ENCODE measurements at regions not wholly inside any gene's neighbourhood (a gene's known extent, or its start where the extent isn't known, plus 50 kb on each side); places are given as distances from the start of the nearest gene placed in this dataset.
A peak's percentile ranks its signal among the peaks of the same experiment; 100 is the strongest.

- Histone ChIP-seq H3K27me3 (replicated peaks in 1 of 4; ENCODE audit: control extremely low read depth in 1 of 4, control insufficient read depth in 3 of 4, insufficient read depth in 4 of 4, low read length in 3 of 4) (peaks cover 0 to 8% (median 0%) of the 10 kb centered on the region in 4 experiments), H3K4me3 (ENCODE audit: control extremely low read depth in 1 of 5, extremely low read depth in 1 of 5, insufficient read depth in 1 of 5, low read depth in 2 of 5, low read length in 4 of 5) (no peak overlapping the region), H3K79me2 (ENCODE audit: control insufficient read depth, insufficient read depth, low read length) (peaks cover 5% of the 10 kb centered on the region), H2AFZ (ENCODE audit: insufficient read depth, low read depth, low read length, poor library complexity, severe bottlenecking) (peak overlapping the region; percentile 72), H3K4me2 (replicated peaks; ENCODE audit: low read depth, low read length, poor library complexity, severe bottlenecking) (peak overlapping the region; percentile 94), H3K4me1 (ENCODE audit: control insufficient read depth in 2 of 2, insufficient read depth in 2 of 2, low read length in 2 of 2) (peaks cover 42 to 62% of the 10 kb centered on the region in 2 donors), H3K9ac (ENCODE audit: low read length) (no peak overlapping the region), H3K36me3 (replicated peaks in 1 of 2; ENCODE audit: control extremely low read depth in 1 of 2, control insufficient read depth in 1 of 2, extremely low read depth in 1 of 2, insufficient read depth in 2 of 2, low read length in 1 of 2) (no peaks in the 10 kb centered on the region), H4K20me1 (ENCODE audit: control insufficient read depth, insufficient read depth, low read length, poor library complexity, severe bottlenecking) (no peaks in the 10 kb centered on the region), H3K27ac (ENCODE audit: low read length in 2 of 2) (no peak overlapping the region), H3K9me3 (ENCODE audit: control extremely low read depth in 1 of 3, control insufficient read depth in 2 of 3, insufficient read depth in 1 of 3, low read length in 2 of 3) (no peaks in the 10 kb centered on the region)
- Mint-ChIP-seq H3K9me3 (ENCODE audit: insufficient read depth) (no peaks in the 10 kb centered on the region), H3K27me3 (peaks cover 2% of the 10 kb centered on the region), H3K27ac (no peak overlapping the region), H3K4me3 (peak overlapping the region; percentile 56), H3K4me1 (peaks cover 45% of the 10 kb centered on the region)
- POLR2A ChIA-PET, result interaction anchor here (0.5 to 1.0 kb wide), 3 partner anchors 70 to 349 kb away, joined by 3 to 5 read pairs (median 4); no protein-coding TSS in a partner anchor
- DNase-seq (peak; percentile 37), ATAC-seq (ENCODE audit: low read depth) (no peak)
- intact Hi-C loops (cut with micrococcal nuclease), result loop anchor here (5.0 kb wide), 1 partner anchor 57 kb away; no protein-coding TSS in a partner anchor
- 8% methylated on average over 2 of the region's 5 CpGs for WGBS (ENCODE audit: insufficient coverage)
- CTCF ChIA-PET, result interaction anchor here (0.9 to 3.0 kb wide), 8 partner anchors 10 to 492 kb away, joined by 4 to 25 read pairs (median 8); partner anchors contain the start of gene CUX1
- TF ChIP-seq, protein P1, sequence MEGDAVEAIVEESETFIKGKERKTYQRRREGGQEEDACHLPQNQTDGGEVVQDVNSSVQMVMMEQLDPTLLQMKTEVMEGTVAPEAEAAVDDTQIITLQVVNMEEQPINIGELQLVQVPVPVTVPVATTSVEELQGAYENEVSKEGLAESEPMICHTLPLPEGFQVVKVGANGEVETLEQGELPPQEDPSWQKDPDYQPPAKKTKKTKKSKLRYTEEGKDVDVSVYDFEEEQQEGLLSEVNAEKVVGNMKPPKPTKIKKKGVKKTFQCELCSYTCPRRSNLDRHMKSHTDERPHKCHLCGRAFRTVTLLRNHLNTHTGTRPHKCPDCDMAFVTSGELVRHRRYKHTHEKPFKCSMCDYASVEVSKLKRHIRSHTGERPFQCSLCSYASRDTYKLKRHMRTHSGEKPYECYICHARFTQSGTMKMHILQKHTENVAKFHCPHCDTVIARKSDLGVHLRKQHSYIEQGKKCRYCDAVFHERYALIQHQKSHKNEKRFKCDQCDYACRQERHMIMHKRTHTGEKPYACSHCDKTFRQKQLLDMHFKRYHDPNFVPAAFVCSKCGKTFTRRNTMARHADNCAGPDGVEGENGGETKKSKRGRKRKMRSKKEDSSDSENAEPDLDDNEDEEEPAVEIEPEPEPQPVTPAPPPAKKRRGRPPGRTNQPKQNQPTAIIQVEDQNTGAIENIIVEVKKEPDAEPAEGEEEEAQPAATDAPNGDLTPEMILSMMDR (IDR thresholded peaks at IDR 0.05), result no peak
- TF ChIP-seq EZH2 (IDR thresholded peaks at IDR 0.05; ENCODE audit: borderline replicate concordance, insufficient read depth, low read depth, low read length, poor library complexity, severe bottlenecking), result no peak
These were observed 72.8 kb upstream of the CUX1 start for GRCh38 chr7:101744588-101744987.

DNA sequence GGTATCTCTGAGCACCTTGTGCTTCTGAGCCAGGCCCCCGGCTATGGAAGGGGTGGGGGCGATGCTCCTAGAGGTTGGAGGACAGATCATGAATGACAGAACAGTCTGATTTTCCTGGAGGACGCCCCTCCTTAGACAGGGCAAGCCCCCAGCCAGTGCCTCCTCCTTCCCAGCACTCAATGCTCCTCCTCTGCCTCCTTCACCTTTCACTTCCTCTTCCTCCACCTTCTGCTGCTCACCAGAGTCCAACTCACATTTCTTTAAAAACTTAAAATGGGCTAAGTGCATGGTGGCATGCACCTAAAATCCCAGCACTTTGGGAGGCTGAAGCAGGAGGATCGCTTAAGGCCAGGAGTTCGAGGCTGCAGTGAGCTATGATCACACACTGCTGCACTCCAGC lies 71.1 kb upstream of the CUX1 start:
- Mint-ChIP-seq H3K27ac (no peak overlapping the region), H3K27me3 (peaks cover 5% of the 10 kb centered on the region), H3K4me1 (peaks cover 34% of the 10 kb centered on the region), H3K9me3 (ENCODE audit: insufficient read depth) (no peaks in the 10 kb centered on the region), H3K4me3 (no peak overlapping the region)
- ATAC-seq (ENCODE audit: low read depth) (peak; percentile 56), DNase-seq (peak; percentile 54)
- peaks cover 5% of the 10 kb centered on the region for H3K79me2 ChIP-seq (ENCODE audit: control insufficient read depth, insufficient read depth, low read length)
- no peaks in the 10 kb centered on the region for H4K20me1 ChIP-seq (ENCODE audit: control insufficient read depth, insufficient read depth, low read length, poor library complexity, severe bottlenecking)
- ChIA-PET POLR2A (no interaction called here), CTCF (interaction anchor here (1.6 kb wide), 1 partner anchor 12 kb away, joined by 4 read pairs; no protein-coding TSS in a partner anchor)
- intact Hi-C loops (cut with micrococcal nuclease), result no loop called here
- no peaks in the 10 kb centered on the region for H3K36me3 ChIP-seq (replicated peaks in 1 of 2; ENCODE audit: control extremely low read depth in 1 of 2, control insufficient read depth in 1 of 2, extremely low read depth in 1 of 2, insufficient read depth in 2 of 2, low read length in 1 of 2)
- H3K4me2 ChIP-seq (replicated peaks; ENCODE audit: low read depth, low read length, poor library complexity, severe bottlenecking), result peak overlapping the region; percentile 40
- no peaks in the 10 kb centered on the region for H3K9me3 ChIP-seq (ENCODE audit: control extremely low read depth in 1 of 3, control insufficient read depth in 2 of 3, insufficient read depth in 1 of 3, low read length in 2 of 3)
- H3K27ac ChIP-seq (ENCODE audit: low read length in 2 of 2), result no peak overlapping the region
- 67% methylated on average over 4 of the region's 5 CpGs for WGBS (ENCODE audit: insufficient coverage)
- H3K4me1 ChIP-seq (ENCODE audit: control insufficient read depth in 2 of 2, insufficient read depth in 2 of 2, low read length in 2 of 2), result peaks cover 28 to 44% of the 10 kb centered on the region in 2 donors
- peaks cover 0 to 8% (median 0%) of the 10 kb centered on the region in 4 experiments for H3K27me3 ChIP-seq (replicated peaks in 1 of 4; ENCODE audit: control extremely low read depth in 1 of 4, control insufficient read depth in 3 of 4, insufficient read depth in 4 of 4, low read length in 3 of 4)
- TF ChIP-seq EZH2 (IDR thresholded peaks at IDR 0.05; ENCODE audit: borderline replicate concordance, insufficient read depth, low read depth, low read length, poor library complexity, severe bottlenecking), result no peak
- TF ChIP-seq, protein P1 (IDR thresholded peaks at IDR 0.05), result no peak
- H3K4me3 ChIP-seq (ENCODE audit: control extremely low read depth in 1 of 5, extremely low read depth in 1 of 5, insufficient read depth in 1 of 5, low read depth in 2 of 5, low read length in 4 of 5), result no peak overlapping the region
- no peak overlapping the region for H3K9ac ChIP-seq (ENCODE audit: low read length)
- H2AFZ ChIP-seq (ENCODE audit: insufficient read depth, low read depth, low read length, poor library complexity, severe bottlenecking), result peak overlapping the region; percentile 5
